Keratinocyte (primary cell): ENCODE measurements at regions not wholly inside any gene's neighbourhood (a gene's known extent, or its start where the extent isn't known, plus 50 kb on each side); places are given as distances from the start of the nearest gene placed in this dataset.

Experiments used
- EZH2 ChIP-seq: IDR thresholded peaks from one replicate; pipeline ENCODE4 v1.6.1; 2012; ENCODE audit warnings: inconsistent platforms, mild to moderate bottlenecking, low read length, moderate library complexity
- TF ChIP-seq, protein P1 (sequence below), 3 experiments: IDR thresholded peaks in 1 of 3; conservative IDR thresholded peaks in 1 of 3; optimal IDR thresholded peaks in 1 of 3; 2 replicates in 2 of 3; 3 replicates in 1 of 3; pipeline versions ENCODE3 to v1.5.1; 2011; ENCODE audit warnings: low read length in 3 of 3, mild to moderate bottlenecking in 3 of 3, moderate library complexity in 2 of 3, control low read depth in 1 of 3, inconsistent platforms in 1 of 3; ENCODE audit not compliant: insufficient read depth in 2 of 3; ENCODE audit errors: extremely low read depth in 1 of 3

- TF ChIP-seq, protein P1, sequence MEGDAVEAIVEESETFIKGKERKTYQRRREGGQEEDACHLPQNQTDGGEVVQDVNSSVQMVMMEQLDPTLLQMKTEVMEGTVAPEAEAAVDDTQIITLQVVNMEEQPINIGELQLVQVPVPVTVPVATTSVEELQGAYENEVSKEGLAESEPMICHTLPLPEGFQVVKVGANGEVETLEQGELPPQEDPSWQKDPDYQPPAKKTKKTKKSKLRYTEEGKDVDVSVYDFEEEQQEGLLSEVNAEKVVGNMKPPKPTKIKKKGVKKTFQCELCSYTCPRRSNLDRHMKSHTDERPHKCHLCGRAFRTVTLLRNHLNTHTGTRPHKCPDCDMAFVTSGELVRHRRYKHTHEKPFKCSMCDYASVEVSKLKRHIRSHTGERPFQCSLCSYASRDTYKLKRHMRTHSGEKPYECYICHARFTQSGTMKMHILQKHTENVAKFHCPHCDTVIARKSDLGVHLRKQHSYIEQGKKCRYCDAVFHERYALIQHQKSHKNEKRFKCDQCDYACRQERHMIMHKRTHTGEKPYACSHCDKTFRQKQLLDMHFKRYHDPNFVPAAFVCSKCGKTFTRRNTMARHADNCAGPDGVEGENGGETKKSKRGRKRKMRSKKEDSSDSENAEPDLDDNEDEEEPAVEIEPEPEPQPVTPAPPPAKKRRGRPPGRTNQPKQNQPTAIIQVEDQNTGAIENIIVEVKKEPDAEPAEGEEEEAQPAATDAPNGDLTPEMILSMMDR (optimal IDR thresholded peaks at IDR 0.05 in 1 of 3, IDR thresholded peaks at IDR 0.05 in 1 of 3, conservative IDR thresholded peaks at IDR 0.05 in 1 of 3; ENCODE audit: extremely low read depth in 1 of 3, insufficient read depth in 2 of 3, low read length in 3 of 3) = no peak
- TF ChIP-seq EZH2 = no peak
Observed at GRCh38 chr1:217150366-217150765, 427.1 kb upstream of the ESRRG start.
